Endothelial cell (in vitro differentiated cells): ENCODE measurements at regions not wholly inside any gene's neighbourhood (a gene's known extent, or its start where the extent isn't known, plus 50 kb on each side); places are given as distances from the start of the nearest gene placed in this dataset.
A peak's percentile ranks its signal among the peaks of the same experiment; 100 is the strongest.

ENCODE experiments used
- DNase-seq: peaks from one replicate; pipeline ENCODE4 v3.0.0; 2021; ENCODE audit warnings: low spot score
- H3K27ac Mint-ChIP-seq: one replicate; pipeline ENCODE4 v1.8.0; 2021; ENCODE audit warnings: mixed read lengths, inconsistent platforms; ENCODE audit not compliant: unreplicated experiment
- H3K27me3 Mint-ChIP-seq: one replicate; pipeline ENCODE4 v1.8.0; 2021; ENCODE audit warnings: mild to moderate bottlenecking, moderate library complexity, mixed read lengths, inconsistent platforms; ENCODE audit not compliant: unreplicated experiment
- H3K36me3 Mint-ChIP-seq: one replicate; pipeline ENCODE4 v1.8.0; 2021; ENCODE audit warnings: mild to moderate bottlenecking, low read depth, mixed read lengths, inconsistent platforms; ENCODE audit not compliant: unreplicated experiment
- H3K4me1 Mint-ChIP-seq: one replicate; pipeline ENCODE4 v1.8.0; 2021; ENCODE audit warnings: mild to moderate bottlenecking, mixed read lengths, inconsistent platforms; ENCODE audit not compliant: unreplicated experiment
- H3K4me3 Mint-ChIP-seq: one replicate; pipeline ENCODE4 v1.8.0; 2021; ENCODE audit warnings: mild to moderate bottlenecking, mixed read lengths, inconsistent platforms; ENCODE audit not compliant: unreplicated experiment
- H3K9me3 Mint-ChIP-seq: one replicate; pipeline ENCODE4 v1.8.0; 2021; ENCODE audit warnings: mixed read lengths, inconsistent platforms; ENCODE audit not compliant: unreplicated experiment
- CTCF ChIP-seq: fragments of 200-600 bp; sonication (generic); IDR thresholded peaks from one replicate; pipeline ENCODE4 v1.5.0; 2021; ENCODE audit warnings: antibody characterized with exemption; ENCODE audit not compliant: unreplicated experiment

GRCh38 chr3:72690629-72691028 is 157.6 kb downstream of the SHQ1 start:
- no peak overlapping the region for H3K4me3 Mint-ChIP-seq
- H3K9me3 Mint-ChIP-seq: no peaks in the 10 kb centered on the region
- no peaks in the 10 kb centered on the region for H3K27me3 Mint-ChIP-seq
- no peaks in the 10 kb centered on the region for H3K36me3 Mint-ChIP-seq
- H3K4me1 Mint-ChIP-seq: peaks cover 18% of the 10 kb centered on the region
- no peak overlapping the region for H3K27ac Mint-ChIP-seq
- no peak for DNase-seq
- no peak for TF ChIP-seq CTCF

GRCh38 chr3:72682936-72683452 is 165.3 kb downstream of the SHQ1 start:
- H3K27ac Mint-ChIP-seq: no peak overlapping the region
- no peak for DNase-seq
- H3K4me3 Mint-ChIP-seq: no peak overlapping the region
- H3K4me1 Mint-ChIP-seq: peaks cover 27% of the 10 kb centered on the region
- H3K9me3 Mint-ChIP-seq: no peaks in the 10 kb centered on the region
- TF ChIP-seq CTCF: no peak
- no peaks in the 10 kb centered on the region for H3K36me3 Mint-ChIP-seq
- H3K27me3 Mint-ChIP-seq: peaks cover 3% of the 10 kb centered on the region

- Mint-ChIP-seq H3K4me3 (no peak overlapping the region), H3K36me3 (no peaks in the 10 kb centered on the region), H3K27me3 (peaks cover 5% of the 10 kb centered on the region), H3K27ac (no peak overlapping the region), H3K4me1 (peaks cover 35% of the 10 kb centered on the region), H3K9me3 (no peaks in the 10 kb centered on the region)
- no peak for TF ChIP-seq CTCF
- DNase-seq: no peak
Measured at GRCh38 chr3:72681598-72681997, 166.6 kb downstream of the SHQ1 start.

GRCh38 chr3:72680766-72681165 is 167.5 kb downstream of the SHQ1 start:
- H3K4me1 Mint-ChIP-seq: peaks cover 35% of the 10 kb centered on the region

More at GRCh38 chr3:72680766-72681165, 167.5 kb downstream of the SHQ1 start:
- H3K4me3 Mint-ChIP-seq: no peak overlapping the region
- no peaks in the 10 kb centered on the region for H3K36me3 Mint-ChIP-seq
- DNase-seq: no peak
- H3K27ac Mint-ChIP-seq: peak overlapping the region; percentile 48
- peaks cover 5% of the 10 kb centered on the region for H3K27me3 Mint-ChIP-seq
- TF ChIP-seq CTCF: no peak
- H3K9me3 Mint-ChIP-seq: no peaks in the 10 kb centered on the region
